ENCODE measurements at regions not wholly inside any gene's neighbourhood (a gene's known extent, or its start where the extent isn't known, plus 50 kb on each side); places are given as distances from the start of the nearest gene placed in this dataset.

DNA sequence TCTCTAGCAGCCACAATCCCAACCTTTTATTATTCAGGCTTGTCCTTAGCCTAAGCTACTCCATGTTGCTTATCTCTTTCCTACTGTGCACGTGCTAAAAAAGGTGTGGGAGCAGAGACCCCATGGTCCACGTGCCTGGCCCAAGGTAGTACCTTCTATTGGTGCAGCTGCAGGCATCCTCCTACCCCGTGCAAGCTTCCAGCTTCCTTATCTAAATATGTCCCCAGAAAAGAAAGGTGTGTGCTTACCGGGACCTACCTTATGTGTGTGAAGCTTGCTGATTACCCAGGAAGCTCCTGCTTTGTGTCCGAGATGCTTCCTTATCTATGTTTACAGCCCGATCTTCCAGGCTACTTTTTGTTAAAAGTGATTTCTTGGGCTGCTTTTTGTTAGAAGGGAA, 2382.4 kb downstream of the PCDH9 start:
- DNase-seq: no peak

DNA sequence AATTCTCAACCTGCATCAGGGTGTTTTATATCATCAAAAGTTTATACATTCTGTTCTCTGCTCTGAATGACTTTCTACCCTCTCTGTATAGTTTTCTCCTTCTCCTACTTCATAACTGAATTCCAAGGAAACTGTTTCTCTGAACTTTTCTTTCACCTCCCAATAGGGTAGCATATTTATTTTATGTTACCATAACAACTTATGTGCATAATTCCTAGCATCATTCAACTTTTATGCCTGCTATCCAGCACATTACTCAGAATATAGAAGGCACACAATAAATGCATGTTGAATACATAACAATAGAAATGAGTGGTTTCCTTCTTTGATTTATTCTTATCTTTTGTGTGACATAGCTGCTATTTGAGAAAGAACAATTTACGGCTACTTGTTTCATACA, 2385.0 kb downstream of the PCDH9 start:
- no peak for DNase-seq

DNA sequence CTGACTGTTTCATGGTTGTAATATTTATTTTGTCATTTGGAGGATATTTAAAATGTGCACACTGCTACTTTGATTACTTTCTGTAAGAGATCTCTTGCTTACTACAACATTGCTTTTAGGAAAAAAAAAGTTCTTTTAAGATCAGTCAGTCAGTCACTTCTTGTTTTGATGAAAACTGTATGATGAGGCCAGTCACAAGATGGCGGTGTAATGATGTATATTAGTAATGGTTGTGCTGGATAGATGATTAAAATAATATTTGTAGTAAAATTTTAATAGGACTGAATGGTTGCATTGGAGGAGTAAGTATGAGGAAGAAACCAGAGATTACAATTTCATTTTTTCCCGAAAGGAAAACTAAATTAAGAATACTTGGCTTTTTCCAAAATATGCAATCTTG, 2411.1 kb downstream of the PCDH9 start:
- DNase-seq: no peak

DNA sequence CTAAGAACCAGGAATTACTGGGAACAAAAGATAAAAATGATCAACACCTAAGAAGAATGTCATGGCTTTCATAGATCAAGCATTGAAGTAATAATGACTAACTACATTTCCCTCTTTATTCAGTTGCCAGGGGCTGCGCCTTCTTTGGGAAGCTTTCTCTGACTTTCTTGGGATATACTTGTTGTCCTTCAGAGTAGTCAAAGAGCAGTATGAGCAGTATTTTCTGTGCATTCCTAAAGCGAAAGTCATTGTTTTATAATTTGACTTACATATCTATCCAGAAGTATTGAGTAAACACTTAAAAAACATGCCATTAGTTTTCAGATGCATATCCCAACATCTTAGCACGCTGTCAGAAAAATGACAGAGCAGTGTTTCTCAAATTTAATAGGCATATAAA, 2412.4 kb downstream of the PCDH9 start:
- DNase-seq: no peak

DNA sequence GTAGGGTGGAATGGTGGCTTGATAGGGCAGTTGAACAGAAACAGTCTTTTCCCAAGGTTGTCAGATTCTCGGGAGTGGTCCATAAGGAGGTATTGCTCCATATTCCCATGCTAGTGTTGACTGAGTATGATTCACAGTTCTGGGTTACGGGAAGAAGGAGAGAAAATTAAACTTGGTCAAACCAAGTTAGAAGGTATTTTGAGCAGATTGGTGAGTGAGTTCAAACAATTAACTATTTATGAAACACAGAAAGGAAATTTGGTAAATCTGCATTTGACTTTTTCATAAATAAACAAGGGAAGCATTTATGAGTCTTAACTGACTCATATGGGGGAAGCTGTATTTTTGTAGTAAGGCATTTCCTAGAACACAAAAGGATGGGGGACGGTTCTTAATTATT, 2419.4 kb downstream of the PCDH9 start:
- DNase-seq: no peak

- no peak for DNase-seq
These were observed 2421.4 kb downstream of the PCDH9 start for GRCh38 chr13:64808704-64809103.

GRCh38 chr13:64801768-64802167, 2428.4 kb downstream of the PCDH9 start:
- no peak for DNase-seq

- no peak for DNase-seq
These were observed 2431.7 kb downstream of the PCDH9 start for GRCh38 chr13:64798422-64798821.

DNA sequence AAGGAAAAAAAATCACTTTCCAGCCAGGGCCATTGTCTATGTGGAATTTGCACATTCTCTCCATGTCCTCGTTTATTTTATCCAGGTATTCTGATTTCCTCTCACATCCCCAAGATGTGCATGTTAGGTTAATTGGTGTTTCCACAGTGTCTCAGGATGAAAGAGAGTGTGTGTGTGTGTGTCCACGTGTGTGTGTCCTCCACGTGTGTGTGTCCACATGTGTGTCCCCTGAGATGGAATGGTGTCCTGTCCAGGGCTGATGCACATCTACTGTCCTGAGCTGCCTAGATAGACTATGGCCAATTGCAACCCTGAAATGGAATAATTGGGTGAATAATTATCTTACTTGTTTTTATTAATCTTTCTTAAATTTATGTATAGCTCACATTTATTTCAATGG, 2436.5 kb downstream of the PCDH9 start:
- DNase-seq: no peak

DNA sequence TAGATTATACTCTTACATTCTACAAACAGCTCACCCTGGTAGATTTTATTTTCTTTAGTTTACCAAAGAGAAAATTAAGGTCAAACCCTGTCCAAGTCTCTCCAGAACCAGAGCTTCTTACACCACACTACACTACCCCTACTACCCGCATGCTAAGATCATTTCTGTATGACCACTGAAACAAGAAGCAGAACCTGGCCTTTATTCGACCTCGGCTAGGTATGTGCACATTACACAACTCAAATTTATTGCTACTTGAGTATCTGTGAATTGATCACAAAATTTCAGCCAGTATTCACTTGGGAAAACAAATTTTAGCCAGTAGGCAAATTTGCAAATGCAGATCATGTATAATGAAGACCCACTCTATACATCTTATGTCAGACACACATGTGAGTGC, 2437.0 kb downstream of the PCDH9 start:
- DNase-seq: no peak

GRCh38 chr13:64791373-64791772, 2438.8 kb downstream of the PCDH9 start:
- no peak for DNase-seq

DNA sequence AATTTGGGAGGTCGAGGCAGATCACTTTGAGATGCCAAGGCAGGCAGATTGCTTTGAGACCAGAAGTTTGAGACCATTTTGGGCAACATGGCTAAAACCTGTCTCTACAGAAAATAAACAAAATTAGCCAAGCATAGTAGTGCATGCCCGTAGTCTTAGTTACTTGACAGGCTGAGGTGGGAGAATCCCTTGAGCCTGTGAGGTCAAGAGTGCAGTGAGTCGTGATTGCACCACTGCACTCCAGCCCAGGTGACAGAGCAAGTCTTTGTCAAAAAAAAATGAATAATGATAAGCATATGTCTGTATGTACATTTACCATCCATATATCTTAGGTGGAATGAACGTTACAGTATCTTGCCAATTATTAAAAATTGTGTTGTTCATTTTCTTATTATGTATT, 2447.7 kb downstream of the PCDH9 start:
- no peak for DNase-seq

GRCh38 chr13:64778002-64778401, 2452.1 kb downstream of the PCDH9 start:
- no peak for DNase-seq

GRCh38 chr13:64774915-64775314, 2455.2 kb downstream of the PCDH9 start:
- no peak for DNase-seq

GRCh38 chr13:64770743-64771142, 2459.4 kb downstream of the PCDH9 start:
- no peak for DNase-seq

- DNase-seq: no peak
These were observed 2463.1 kb downstream of the PCDH9 start for GRCh38 chr13:64767054-64767453.

GRCh38 chr13:64765636-64766035, 2464.5 kb downstream of the PCDH9 start:
- no peak for DNase-seq

DNA sequence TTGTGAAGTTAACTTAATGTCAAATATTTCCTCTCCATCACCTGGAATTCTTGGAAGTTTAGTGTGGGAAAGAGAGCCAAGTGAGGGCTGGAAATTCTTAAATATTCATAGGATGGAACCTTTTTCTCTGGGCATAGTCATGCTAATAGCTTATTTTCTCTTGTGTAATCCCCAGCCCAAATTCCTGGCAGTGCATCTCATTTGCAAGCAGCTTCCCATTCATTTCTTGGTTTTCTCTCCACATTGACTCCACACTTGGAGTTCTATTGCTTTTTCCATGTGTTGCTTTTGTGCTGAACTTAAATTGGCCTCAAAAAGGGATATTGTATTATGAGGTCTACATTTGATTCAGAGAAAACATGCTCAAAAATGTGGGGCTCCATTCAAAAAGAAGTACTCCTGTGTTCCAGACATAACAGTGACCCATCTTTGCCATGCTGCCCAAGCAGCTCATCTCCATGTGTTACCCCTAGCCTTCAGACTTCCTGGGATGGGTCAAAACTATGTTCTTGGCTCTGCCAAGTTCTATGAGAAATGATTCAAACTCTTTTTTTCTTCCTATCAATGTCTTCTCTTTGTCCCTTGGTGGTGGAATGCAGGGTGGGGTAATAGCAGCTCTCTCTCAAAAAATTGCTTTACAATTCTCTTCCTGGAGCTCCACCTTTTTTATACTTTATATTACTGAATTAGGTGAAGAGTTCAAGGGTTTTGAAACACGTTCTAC, 2471.5 kb downstream of the PCDH9 start:
- DNase-seq: no peak

DNA sequence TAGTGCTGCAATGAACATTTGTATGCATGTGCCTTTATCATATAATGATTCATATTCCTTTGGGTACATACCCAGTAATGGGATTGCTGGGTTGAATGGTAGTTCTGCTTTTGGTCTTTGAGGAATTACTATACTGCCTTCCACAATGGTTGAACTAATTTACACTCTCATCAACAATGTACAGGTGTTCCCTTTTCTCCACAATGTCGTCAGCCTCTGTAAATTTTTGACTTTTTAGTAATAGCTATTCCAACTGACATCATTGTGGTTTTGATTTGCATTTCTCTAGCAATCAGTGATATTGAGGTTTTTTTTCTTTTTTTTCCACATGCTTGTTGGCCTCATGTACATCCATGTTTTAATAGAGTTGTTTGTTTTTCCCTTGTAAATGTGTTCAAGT, 2473.5 kb downstream of the PCDH9 start:
- no peak for DNase-seq

GRCh38 chr13:64755961-64756360, 2474.2 kb downstream of the PCDH9 start:
- no peak for DNase-seq

- DNase-seq: no peak
These were observed 2476.7 kb downstream of the PCDH9 start for GRCh38 chr13:64753233-64754000.

- no peak for DNase-seq
These were observed 2480.8 kb downstream of the PCDH9 start for GRCh38 chr13:64749301-64749700.

DNA sequence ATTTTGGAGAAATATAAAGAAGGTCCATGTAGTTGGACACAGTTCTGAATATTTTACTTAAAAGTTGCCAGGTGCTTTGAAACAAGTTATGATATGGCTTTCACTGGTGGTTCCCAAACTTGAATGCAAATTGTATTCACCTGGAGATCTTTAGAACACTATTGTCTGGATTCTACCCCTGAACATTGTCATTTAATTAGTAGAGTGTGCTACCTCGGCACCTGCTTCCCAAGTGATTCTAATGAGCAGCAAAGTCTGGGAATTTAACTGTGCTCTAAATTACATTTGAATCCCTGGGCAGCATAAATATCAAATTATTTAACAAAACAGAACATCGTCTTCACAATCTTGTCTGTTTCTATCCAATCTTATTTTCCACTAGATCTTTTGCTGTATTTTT, 2483.3 kb downstream of the PCDH9 start:
- no peak for DNase-seq

DNA sequence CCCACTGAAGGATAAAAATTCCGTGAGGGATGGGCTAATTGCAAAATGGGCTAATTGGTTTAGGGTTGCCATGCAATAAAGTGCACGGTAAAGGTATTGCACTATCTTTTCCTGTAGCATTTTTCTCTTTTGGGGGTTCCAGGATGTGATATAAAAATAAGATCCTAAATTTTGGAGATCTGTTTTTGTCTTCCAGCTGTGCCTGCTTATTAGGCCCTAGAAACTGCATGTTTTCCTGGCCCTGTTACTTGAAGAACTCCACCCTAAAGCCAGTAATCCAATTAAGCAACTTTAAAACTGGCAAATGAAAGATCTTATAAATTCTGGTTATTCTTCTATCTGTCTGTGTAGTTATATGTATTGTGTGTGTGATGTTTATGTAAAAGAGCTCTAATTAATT, 2489.6 kb downstream of the PCDH9 start:
- DNase-seq: no peak

GRCh38 chr13:64725492-64725891, 2504.6 kb downstream of the PCDH9 start:
- no peak for DNase-seq

Data from bone marrow (tissue), 2 donors.